ENCODE measurements at regions not wholly inside any gene's neighbourhood (a gene's known extent, or its start where the extent isn't known, plus 50 kb on each side); places are given as distances from the start of the nearest gene placed in this dataset.

DNA sequence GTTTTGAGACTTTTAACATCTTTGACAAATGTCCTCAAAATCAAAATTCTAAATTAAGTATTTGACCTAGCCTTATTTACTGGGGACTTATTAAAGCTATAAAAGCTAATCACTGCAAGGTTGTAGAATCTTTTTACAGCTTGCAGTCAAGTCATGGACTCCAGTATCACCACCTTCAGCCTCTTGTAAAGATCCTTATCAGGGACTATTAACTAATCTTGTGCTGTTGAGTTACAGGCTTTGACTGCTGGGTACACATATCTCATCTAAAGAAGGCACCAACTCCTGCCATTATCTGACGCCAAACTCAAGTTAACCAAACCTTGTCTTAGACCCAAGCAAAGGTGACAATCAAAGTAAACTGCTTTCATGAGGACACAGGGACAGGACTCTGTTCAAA is 621.0 kb upstream of the IGFBP3 start:
- TF ChIP-seq, protein P1, sequence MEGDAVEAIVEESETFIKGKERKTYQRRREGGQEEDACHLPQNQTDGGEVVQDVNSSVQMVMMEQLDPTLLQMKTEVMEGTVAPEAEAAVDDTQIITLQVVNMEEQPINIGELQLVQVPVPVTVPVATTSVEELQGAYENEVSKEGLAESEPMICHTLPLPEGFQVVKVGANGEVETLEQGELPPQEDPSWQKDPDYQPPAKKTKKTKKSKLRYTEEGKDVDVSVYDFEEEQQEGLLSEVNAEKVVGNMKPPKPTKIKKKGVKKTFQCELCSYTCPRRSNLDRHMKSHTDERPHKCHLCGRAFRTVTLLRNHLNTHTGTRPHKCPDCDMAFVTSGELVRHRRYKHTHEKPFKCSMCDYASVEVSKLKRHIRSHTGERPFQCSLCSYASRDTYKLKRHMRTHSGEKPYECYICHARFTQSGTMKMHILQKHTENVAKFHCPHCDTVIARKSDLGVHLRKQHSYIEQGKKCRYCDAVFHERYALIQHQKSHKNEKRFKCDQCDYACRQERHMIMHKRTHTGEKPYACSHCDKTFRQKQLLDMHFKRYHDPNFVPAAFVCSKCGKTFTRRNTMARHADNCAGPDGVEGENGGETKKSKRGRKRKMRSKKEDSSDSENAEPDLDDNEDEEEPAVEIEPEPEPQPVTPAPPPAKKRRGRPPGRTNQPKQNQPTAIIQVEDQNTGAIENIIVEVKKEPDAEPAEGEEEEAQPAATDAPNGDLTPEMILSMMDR (IDR thresholded peaks at IDR 0.05) = no peak
- DNase-seq (no peak), ATAC-seq (no peak)
- no peaks in the 10 kb centered on the region for H3K9me3 Mint-ChIP-seq
- intact Hi-C loops (cut with micrococcal nuclease) = no loop called here
- no peak overlapping the region for H3K27ac Mint-ChIP-seq
- POLR2A ChIA-PET = no interaction called here
- H3K4me3 Mint-ChIP-seq = no peak overlapping the region
- CTCF ChIA-PET = no interaction called here
- H3K27me3 Mint-ChIP-seq = no peaks in the 10 kb centered on the region
- no peaks in the 10 kb centered on the region for H3K36me3 Mint-ChIP-seq (ENCODE audit: low read depth)
- H3K4me1 Mint-ChIP-seq (ENCODE audit: low read depth) = no peaks in the 10 kb centered on the region

DNA sequence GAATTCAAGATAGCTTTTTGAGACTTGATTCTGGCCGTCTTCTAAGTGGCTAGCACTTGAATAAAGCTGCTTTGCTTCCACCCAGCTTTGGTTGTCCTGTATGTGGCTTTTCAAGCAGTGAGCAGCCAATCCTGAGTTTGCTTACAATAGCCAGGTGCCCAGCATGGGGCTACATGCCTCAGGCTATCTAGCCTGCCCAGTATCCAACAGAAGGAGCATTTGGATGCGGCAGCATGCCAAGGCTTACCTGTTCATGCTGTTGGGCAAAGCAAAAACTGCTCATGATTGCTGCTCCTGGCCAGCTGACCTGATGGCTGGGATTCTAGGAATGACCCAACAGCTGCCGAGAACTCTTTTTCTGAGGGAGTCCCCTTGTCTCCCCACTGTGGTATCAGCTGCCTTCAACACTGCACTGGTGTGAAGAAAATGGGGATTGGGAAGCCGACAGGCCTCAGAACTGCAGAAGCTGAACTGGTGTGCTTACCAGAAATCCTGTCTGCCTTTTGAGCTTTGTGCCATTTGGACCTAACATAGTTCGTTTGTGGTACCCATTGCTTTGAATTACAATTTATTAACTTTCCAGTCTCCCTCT is 618.9 kb upstream of the IGFBP3 start:
- Mint-ChIP-seq H3K27me3 (no peaks in the 10 kb centered on the region), H3K27ac (no peak overlapping the region), H3K9me3 (peaks cover 4% of the 10 kb centered on the region), H3K36me3 (ENCODE audit: low read depth) (no peaks in the 10 kb centered on the region), H3K4me3 (no peak overlapping the region), H3K4me1 (ENCODE audit: low read depth) (no peaks in the 10 kb centered on the region)
- intact Hi-C loops (cut with micrococcal nuclease) = no loop called here
- no peak for ATAC-seq
- ChIA-PET POLR2A (no interaction called here), CTCF (no interaction called here)
- TF ChIP-seq, protein P1 (IDR thresholded peaks at IDR 0.05) = no peak
- DNase-seq = no peak

DNA sequence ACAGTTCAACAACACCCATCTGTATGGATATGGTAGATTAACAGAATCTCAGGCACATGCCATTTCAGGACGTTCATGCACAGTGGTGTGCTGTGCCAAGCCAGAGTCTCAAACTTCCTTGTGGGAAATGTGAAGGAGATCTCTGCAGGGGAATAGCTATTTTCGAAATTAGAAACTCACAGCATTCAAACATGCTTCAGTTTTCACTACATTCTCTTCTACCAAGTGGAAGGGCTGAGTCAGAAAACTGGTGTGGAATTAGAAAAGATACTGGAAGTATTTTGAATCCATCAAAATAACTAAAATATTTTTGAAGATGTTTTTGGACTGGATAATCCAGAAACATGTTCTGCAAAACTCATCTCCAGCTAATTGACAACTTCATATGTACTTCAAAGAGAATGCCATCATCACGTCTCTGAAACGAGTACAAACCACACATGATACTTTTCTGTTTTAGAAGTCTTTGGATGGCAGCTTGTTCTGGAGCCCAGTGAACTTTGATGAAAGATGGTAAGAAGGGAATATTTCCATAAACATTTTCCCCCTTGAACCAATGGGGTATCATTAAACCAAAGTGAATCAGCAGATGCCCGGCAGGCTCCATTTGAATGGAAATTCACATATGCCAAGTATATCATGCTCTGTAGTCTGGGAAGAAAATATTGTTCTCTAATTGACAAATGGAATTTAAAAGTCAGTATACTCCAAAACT is 616.3 kb upstream of the IGFBP3 start:
- ChIA-PET POLR2A (no interaction called here), CTCF (no interaction called here)
- no peaks in the 10 kb centered on the region for H3K4me1 Mint-ChIP-seq (ENCODE audit: low read depth)
- DNase-seq = no peak
- no peak overlapping the region for H3K4me3 Mint-ChIP-seq
- no peaks in the 10 kb centered on the region for H3K27me3 Mint-ChIP-seq
- no peaks in the 10 kb centered on the region for H3K36me3 Mint-ChIP-seq (ENCODE audit: low read depth)
- TF ChIP-seq, protein P1 (IDR thresholded peaks at IDR 0.05) = no peak
- intact Hi-C loops (cut with micrococcal nuclease) = no loop called here
- ATAC-seq = no peak
- no peak overlapping the region for H3K27ac Mint-ChIP-seq
- H3K9me3 Mint-ChIP-seq = peaks cover 5% of the 10 kb centered on the region

DNA sequence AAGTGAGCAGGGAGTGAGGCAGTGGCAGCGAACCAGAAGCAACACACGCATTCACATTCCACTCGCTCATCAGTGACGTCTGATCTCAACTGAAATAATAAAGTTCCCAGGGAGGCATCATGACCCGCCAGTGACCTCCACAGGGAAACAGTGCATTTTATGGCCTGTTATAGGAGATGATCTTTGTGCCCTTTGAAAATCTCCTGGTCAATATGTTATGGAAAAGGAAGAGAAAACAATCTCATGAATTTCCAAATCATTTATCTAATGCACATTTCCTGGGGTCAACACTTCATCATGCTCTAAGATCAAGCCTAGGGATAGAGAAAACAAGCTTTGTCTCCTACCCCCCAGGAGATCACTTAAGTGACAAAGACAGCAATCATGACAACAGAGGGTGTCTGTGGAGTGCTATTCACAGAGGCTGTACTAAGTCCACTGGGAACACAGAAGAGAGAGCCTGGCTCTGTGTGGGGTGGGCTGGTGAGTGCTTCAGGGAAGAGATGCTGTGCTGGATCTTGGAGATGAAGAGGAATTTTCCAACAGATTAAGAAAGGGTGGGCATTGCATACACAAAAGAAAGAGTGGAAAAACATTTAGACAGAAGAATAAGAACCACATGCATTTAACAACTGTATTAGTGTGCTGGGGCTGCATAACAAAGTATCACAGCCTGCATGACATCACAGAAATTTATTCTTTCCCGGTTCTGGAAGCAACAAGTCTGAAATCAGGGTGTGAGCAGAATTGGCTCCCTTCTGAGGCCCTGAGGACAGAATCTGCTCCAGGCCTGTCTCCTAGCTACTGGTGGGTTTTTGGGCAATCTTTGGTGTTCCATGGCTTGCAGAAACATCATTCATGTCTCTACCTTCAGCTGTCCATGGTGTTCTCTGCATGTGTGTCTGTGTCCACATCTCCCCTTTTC is 613.9 kb upstream of the IGFBP3 start:
- ATAC-seq = no peak
- no peak for DNase-seq
- Mint-ChIP-seq H3K27me3 (no peaks in the 10 kb centered on the region), H3K27ac (no peak overlapping the region), H3K9me3 (peaks cover 5% of the 10 kb centered on the region), H3K36me3 (ENCODE audit: low read depth) (no peaks in the 10 kb centered on the region), H3K4me3 (no peak overlapping the region), H3K4me1 (ENCODE audit: low read depth) (no peaks in the 10 kb centered on the region)
- TF ChIP-seq, protein P1 (IDR thresholded peaks at IDR 0.05) = no peak
- POLR2A ChIA-PET = no interaction called here
- intact Hi-C loops (cut with micrococcal nuclease) = no loop called here
- CTCF ChIA-PET = no interaction called here

DNA sequence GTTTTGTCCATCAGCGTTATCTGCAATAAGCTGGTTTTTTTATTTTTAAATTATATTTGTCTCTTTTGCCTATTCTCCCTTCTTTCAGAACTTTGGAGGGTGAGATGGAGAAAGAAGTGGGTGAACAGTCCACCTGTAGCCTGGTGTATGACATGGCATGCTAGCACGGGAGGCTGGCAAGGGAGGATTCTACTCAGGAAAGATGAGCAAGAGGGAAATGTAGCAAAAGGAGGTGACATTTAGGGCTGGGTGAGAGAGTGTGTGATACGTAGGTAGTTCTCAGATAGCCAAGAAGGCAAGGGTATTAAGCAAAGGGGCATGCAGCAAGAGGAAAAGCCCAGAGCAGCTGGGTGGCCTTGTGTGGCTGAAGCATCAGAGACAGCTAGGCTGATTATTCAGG is 612.9 kb upstream of the IGFBP3 start:
- Mint-ChIP-seq H3K27ac (no peak overlapping the region), H3K4me1 (ENCODE audit: low read depth) (no peaks in the 10 kb centered on the region)
- POLR2A ChIA-PET = no interaction called here

More for the DNA sequence above, 612.9 kb upstream of the IGFBP3 start:
- Mint-ChIP-seq H3K27me3 (no peaks in the 10 kb centered on the region), H3K36me3 (ENCODE audit: low read depth) (no peaks in the 10 kb centered on the region), H3K9me3 (peaks cover 6% of the 10 kb centered on the region), H3K4me3 (no peak overlapping the region)
- intact Hi-C loops (cut with micrococcal nuclease) = no loop called here
- CTCF ChIA-PET = no interaction called here
- ATAC-seq (no peak), DNase-seq (no peak)
- TF ChIP-seq, protein P1 (IDR thresholded peaks at IDR 0.05) = no peak
